Glomerular visceral epithelial cell (primary cell): ENCODE measurements at regions not wholly inside any gene's neighbourhood (a gene's known extent, or its start where the extent isn't known, plus 50 kb on each side); places are given as distances from the start of the nearest gene placed in this dataset.

Experiments used
- DNase-seq: peaks from one replicate; pipeline ENCODE4 v3.0.0-alpha.2; 2016; ENCODE audit errors: extremely low spot score

DNA sequence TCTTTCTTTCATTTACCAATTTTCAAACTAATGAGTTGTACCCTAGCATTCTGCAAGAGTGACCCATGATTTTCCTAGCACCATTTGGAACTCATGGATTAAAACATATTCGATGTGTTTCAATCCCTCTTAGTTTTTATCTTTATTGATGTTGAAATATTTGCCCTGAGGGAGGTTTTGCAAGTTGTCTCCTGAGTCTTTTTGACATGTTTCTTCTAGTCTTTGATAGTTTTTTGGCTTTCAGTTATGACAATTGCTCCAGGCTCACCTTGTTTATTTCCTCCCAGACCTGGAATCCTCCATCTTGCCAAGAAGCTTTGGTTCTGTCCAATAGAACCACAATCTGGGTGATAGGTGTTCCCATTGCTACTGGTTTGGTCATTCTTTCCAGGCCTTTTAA is 327.8 kb downstream of the WDR11 start:
- DNase-seq, result no peak

DNA sequence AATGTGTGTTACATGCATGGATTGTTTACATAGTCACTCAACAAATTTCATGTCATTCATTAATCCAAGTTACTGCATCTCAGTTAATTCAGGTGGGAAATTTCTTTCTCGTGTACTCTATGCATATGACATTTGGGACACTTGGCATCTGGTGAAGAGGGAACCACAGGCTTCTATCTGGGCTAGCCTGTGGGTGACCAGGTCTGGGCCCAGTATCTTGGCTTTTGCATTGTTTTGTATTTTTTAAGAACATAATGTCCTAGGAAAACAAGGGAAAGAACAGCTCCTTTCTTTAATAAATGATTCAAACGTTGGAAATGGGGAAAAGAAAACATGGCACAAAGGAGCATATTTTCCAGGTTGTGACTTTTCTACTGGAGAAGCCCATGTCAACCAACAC is 331.1 kb downstream of the WDR11 start:
- no peak for DNase-seq

DNA sequence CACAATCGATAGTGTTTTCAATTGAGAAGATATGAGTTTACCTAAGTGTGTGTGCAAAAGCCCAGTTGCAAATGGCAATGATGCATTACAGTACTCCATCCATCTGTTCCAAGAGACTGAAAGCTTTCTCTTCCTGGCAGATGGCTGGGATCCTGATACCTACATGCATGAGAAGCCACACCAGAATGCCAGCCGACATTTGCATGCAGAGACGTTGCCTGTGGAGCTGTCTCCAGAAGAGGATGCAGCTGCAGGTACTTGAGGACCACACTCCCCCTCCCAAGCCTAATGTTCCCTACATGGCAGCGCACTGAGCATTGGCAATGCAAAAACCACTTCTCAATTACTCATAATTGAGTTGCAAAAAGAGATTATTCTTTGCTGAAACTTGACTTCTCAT is 332.1 kb downstream of the WDR11 start:
- no peak for DNase-seq

DNA sequence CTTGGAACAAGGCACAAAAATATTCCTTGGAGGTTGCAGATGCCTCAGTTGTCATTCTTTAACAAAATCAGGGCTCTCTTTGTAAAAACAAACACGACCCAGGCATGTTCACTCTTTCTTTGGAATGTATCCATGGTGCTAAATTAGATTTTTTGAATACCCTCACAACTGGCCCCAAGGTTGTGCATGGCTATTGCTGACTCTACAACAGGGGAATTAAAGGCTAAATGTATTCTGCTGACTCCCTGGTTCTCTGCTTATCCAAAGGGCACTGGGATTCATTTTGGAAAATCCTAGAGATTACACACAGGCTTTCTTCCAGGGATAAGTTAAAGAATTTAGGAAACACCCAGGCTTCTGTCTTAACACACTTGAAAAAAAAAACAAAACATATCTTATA is 332.5 kb downstream of the WDR11 start:
- no peak for DNase-seq

DNA sequence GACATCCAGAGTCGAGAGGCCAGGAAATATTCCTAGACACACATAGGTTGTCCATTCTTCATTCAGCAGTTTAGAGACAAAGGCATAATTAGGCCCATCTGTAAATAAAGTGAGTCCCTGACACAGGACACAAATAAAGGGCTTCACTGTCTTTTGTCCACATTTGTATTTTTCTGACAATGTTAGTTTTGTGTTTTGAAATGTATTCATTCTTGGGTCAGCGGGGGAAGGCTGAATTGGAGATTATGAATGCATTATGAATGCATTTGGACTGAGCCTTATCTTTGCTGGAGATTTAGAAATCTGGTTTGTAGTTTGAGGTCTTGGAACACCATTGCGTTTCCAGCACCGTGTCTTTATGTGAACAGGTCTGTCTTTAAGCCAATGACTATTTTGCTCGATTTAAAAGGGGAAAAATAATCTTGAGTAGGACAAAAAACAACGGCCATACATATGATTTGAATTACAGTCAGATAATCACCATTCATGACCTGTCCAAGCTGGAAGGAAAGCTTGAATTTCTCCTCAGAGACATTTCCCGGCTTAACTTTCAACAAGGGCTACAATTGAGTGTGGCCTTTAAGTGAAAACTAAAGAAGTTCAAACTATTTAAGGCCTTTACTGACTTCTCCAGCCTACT is 334.8 kb downstream of the WDR11 start:
- no peak for DNase-seq

DNA sequence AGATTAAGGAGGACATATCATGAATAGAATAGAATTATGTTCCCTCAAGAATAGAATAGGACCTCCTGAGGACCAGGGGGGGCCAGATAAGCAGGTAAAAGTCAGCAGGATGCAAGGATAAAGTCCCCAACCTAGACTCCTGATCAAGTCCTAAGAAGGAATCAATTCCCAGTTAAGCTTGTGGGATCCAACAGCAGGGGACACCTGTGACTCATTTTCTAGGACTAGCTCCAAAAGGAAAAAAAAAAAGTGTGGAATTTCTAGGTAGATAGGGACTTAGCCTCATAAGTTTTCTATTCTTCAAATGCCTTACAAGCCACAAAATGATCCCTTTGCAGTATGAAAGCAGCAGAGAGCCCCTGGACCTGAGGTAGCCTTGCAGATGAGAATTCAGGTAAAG is 336.2 kb downstream of the WDR11 start:
- no peak for DNase-seq

DNA sequence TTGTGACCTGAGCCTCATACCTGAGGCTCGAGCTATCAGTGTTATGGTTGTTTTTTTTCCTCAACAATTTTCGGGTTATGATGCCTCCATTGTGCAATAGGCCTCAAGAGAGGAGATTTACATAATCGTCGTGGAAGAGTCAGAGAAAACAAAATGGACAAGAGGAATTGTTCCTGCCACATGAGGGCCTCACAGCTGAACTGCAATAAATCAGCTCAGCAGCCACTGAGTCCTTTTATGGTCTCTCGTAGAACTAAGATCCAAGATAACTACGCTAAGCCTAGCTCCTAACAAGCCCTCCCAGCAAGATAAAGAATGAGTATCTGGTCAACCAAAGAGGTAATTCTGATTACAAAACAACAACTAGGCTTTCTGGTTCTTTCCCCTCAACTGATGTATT is 336.8 kb downstream of the WDR11 start:
- no peak for DNase-seq

DNA sequence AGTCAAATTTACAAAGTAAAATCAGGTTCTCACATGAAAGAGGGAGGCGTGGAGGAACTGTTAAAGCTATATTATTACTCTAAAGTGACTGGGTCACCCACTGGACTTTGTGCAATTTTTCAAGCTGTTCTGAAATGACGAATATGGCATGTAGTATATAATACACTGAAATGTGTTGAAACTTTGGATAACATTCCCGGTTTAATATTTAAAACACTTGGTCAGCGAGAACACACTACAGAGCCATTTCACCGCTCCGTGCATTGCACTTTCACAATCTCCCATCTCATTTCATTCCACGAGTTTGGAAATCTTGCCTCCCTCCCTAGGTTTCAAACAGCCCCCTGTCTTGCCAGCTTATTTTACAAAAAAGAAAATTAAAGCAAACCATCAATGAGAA is 337.9 kb downstream of the WDR11 start:
- DNase-seq, result no peak

DNA sequence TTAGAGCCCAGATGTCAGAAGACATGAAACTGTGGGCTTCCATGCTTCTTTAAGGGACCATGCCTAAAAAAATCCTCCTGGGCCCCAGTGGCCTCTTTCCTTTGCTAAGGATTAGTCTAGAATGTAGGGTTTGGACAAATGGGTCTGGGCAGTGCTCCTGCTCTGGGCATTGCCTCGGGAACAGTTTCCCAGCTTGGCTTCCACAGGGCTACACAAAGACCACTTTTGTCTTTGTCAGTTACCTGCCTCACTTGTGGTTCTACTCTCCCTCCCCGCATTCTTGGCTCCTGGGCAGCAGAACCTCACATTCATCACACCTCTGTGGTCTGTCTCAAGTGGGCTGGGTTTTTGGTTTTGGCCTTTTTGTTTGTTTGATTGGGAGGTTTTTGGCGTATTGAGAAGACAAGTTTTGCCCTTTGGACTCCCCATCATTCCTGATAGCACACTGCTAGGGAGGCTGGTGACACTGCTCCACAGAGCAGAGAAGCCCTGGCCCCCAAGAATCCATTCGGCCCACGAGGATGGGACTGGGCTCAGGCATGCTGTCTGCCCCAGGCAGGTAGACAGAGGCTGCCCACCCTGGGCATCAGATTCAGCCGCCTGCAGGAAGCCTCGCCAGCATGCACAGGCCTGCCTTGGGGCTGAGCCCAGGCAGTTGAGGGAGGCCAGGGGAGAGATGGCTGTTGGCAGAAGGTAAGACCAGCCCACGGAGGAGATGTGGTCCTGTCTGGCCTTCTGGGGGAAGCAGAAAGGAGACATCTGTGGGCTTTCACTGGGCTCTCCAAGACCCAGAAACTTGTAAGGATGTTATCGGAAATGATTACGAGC is 343.7 kb downstream of the WDR11 start:
- no peak for DNase-seq

DNA sequence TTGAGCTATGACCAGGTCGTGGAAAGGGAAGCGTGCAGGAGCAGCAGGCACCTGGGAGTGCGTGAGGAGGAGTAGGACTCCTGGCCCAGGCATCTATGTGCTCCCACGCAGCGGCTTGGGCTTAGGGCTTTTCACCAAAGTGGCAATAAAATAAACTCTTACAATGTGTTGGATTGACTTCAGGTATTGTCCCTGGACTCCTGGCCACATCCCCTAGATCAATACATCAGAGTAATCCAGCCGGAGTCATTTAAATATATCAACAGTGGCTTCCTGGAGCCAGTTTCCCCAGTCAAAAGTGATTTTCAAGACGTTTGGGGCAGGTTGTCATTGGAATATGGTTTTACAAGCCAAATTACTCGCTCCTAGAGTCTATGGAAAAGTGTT is 344.4 kb downstream of the WDR11 start:
- DNase-seq, result no peak

DNA sequence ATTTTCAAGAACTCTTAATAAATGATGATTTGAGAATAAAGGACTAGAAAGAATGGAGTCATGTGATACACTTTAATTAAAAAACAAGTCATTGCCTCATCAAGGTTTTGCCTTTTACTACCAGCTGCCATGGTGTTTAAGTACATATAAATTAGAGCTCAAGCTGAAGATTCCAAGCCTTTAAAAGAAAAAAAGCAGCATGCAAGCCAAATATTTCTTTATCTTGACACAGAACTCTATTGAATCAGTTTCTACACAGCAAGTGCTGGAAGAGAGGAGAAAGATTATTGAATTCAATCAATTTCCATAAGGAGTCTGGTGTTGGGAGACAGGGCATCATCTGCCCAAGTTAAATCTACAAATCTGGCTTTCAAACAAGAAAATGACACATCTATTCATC is 347.9 kb downstream of the WDR11 start:
- DNase-seq, result no peak

DNA sequence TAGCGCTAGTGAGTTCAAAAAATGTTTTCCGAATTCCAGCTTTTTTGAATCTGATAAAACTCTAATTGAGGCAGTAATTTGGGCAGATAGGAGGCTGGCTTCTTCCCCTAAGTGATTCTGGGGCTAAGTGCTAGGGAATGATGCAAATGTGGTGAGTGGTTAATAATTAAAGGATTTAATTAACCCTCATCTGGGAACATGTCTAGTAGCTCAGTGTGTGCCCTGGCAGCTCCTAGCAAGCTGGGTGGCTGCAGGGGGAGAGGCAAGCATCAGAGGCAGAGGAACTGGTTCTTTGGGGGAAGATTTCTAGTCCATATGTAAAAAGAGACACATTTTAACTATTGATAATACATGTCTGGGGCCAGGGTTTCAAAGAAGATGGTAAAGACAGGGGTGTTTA is 354.5 kb downstream of the WDR11 start:
- no peak for DNase-seq

DNA sequence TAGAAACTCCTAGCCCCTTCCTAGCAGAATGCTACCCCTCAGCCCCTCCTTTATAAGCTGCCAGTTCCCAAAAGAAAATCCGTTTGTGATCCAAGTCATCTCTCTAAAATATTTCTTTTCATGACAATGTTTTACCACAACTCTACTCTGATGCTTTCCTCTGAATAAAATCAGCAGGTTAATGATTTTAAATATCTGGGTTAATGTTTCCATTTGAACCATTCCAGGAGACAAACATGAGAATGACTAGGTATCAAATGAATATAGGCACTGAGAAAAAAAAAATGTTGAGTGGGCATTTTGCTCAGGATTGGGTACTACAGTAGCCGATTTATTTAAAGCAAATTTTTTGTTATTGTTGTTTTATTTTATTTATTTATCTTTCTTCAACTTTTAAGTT is 360.3 kb downstream of the WDR11 start:
- DNase-seq, result no peak

DNA sequence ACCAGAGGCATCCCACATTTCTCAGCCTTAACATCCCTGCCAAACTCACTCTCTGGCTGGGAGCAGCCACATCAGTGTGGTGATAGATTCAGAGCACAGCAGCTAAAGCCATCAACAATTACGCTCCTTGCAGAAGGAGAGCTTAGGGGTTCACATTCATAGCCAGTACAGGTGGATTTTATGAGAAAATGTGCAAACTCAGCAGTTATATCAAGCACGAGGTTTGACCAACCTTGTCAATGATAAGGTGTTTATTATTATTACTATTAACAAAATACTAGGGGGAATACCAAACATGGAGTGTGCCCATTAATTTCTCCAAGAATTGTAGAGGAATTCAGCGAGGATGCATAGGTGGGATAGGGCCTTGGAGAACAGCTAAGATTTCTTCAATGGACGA is 362.3 kb downstream of the WDR11 start:
- no peak for DNase-seq

DNA sequence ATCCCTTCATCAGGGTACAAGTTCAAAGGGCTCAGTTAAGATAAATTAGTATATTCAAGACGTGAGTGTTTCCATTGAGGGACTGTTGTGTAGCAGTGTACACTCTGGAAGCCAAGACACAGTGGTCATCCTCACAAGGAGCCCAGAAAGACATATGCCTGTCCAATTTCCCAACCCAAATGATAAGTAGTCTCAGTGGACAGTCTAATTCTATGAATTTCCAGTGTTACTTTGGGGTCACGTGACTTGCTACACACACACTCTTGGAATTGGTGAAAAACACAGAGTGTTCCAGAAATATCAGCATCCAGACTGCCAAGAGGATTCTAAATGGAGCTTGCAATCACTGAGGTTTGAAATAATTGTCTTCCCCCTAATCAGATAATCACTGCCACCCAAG is 365.1 kb downstream of the WDR11 start:
- no peak for DNase-seq

DNA sequence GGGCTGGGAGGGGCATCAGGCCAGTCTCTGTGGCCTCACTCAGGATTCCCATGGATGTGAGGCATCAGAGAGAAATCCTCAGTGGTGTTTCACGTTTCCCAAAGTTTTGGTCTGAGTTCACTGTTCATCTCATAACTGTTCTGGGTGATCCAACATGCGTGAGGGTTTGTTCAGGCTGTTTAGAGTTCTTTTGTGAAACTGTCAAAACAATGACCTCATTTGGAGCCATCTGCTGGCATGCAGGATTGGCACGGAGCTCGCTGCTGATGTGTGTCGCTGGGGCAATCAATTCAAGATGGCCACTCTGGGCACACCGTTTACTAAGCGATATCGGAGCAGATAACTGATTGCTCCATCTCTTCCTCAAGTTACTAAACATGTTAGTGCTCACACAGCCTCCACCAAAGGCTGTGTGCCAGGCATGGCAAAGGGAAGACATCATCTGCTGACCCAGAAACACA is 365.6 kb downstream of the WDR11 start:
- DNase-seq, result no peak

DNA sequence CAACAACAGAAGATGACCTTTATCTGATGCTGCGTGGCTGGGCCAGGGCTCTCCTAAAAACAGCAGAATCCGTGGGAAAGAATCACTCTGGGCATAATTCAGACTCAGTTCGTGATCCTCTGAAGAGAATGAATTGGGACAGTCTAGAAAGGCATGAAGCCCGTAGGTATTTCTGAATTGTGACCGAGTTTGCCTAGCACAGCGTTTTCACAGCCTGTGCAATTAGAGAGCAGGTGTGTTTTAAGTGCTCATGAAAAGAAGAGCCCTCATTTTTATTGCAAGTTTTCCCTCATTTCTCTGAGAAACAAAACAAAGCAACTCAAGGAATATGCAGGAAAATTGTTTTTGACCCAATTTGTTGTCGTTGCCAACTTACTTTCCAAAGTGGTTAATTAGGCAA is 366.2 kb downstream of the WDR11 start:
- no peak for DNase-seq

DNA sequence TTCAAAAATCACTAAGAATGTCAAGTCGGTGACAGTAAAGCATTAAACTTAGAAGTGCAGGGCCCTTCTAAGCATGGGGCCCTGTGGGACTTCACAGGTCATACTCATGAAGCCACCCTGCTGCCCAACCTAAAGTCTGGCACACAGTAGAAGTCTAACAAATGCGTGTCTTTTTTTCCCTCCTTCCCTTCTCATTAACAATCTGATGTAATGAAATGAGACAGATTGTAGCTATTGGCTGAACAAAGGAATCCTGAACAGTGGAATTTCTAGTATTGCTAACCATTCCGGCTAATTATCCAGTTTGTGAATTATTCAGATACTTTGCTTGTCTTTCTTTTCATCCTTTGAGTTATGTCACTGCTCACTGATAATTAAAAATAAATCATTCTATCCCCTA is 369.9 kb downstream of the WDR11 start:
- no peak for DNase-seq

DNA sequence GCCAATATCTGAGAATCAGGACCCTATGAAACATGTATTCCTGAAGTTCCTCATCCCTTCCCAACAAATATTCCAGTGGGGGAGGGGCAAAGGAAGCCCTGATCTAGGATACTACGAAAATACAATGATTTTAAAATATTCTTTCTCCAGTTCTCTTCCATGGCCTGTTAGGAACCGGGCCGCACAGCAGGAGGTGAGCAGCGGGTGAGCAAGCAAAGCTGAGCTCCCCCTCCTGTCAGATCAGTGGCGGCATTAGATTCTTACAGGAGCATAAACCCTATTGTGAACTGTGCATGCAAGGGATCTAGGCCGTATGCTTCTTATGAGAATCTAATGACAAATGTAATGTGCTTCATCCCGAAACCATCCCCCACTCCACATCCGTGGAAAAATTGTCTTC is 370.8 kb downstream of the WDR11 start:
- DNase-seq, result no peak

DNA sequence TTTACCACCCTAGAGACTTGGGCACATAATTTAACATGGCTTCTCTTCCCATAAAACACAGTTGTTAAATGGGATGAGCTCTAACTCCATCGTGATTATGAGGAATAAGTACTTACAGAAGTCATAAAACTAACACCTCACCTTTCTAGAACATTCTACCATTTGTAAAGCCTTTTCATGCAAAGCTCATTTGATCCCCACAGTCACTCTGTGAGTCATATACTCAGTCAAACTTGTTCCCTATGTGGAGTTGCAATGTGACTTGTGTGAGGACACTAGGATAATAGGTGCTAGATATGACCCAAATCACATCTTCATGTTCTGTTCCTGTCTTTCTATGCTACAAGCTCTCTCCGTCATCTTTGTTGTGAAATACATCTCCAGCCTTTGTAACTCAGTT is 371.7 kb downstream of the WDR11 start:
- no peak for DNase-seq

DNA sequence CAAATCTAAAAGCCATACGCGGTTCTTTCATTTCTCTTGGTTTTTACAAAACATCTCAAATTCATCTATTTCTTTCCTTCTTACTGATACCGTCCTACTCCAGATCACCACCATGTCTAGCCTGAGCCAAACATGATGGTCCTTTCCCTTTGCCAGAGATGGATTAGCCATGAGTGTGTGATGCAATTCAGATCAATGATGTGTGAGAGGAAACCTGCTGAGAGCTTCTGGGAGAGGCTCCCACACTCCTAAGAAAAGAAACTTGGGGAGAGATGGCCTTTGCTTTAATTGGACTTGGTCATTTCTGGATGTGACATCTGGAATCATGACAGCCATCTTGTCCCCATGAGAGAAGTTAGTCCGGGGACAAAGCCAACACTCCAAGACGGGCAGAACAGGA is 367.2 kb downstream of the FGFR2 start:
- DNase-seq, result no peak

DNA sequence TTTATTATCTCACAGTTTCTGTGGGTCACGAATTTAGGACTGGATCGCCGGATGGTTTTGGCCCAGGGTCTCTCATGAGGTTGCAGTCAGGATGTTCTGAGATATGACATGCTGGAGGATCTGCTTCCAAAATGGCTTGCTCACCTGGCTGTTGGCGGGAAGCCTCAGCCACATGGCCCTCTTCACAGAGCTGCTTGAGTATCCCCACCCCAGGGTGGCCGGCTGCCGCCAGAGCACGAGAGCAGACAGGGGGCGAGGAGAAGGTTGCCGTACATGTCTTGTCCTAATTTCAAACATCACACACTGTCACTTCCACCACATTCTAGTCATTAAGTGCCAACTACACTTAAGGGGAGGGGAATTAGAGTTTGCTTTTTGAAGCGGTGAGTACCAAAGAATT is 365.8 kb downstream of the FGFR2 start:
- no peak for DNase-seq

DNA sequence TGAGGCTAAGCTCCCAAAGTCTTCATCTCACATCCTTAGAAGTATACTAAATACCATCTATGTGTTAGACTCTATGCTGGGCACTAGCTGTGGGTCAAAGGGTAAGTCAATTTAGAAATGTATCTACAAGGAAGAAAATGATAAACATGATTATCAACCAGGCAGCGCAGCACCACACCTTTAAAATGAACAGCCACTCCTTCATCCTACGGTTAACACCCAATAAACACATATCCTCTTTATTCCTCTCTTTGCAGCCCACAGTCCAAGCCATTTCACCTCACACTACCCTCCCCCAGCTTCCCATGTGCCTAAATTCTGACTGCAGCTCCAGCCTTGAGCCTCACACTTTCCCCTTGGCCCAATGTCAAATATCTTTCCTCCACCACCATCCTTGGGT is 362.6 kb downstream of the FGFR2 start:
- no peak for DNase-seq

DNA sequence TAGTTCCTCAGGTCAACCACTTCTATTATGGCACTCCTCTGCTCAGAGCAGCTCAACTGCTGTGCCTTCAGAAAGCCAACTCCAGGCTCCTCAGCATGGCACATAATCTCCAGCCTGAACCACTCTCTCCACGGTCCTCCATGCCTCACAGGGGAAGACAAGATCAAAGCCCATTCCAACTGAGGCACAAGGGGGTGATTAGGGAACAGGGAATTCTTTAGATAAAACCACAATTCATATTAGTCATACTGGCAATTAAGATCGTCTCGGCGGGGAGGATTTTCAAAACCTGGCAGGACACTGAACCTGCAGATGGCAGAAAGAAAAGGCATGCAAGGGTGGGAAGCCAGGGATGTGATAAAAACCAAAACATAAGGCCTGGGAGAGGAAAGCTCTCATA is 361.6 kb downstream of the FGFR2 start:
- no peak for DNase-seq
